IgD-negative memory B cell (primary cell): ENCODE measurements at regions not wholly inside any gene's neighbourhood (a gene's known extent, or its start where the extent isn't known, plus 50 kb on each side); places are given as distances from the start of the nearest gene placed in this dataset.
"Not testable (repeated sequence)": the region's sequence is repeated elsewhere in the genome, so short reads cannot be mapped to it uniquely, and the experiment has no call there.

Experiments used
- H3K27ac Mint-ChIP-seq, 3 donors: one replicate each; pipeline ENCODE4 v1.8.0; 2020 to 2022; ENCODE audit warnings: mild to moderate bottlenecking in 3 of 3, mixed read lengths in 3 of 3, moderate library complexity in 1 of 3
- H3K27me3 Mint-ChIP-seq: one replicate; pipeline ENCODE4 v1.8.0; 2021; ENCODE audit warnings: mixed read lengths
- H3K36me3 Mint-ChIP-seq: one replicate; pipeline ENCODE4 v1.8.0; 2020; ENCODE audit warnings: mild to moderate bottlenecking, mixed read lengths
- H3K4me1 Mint-ChIP-seq, 3 donors: one replicate each; pipeline ENCODE4 v1.8.0; 2020 to 2022; ENCODE audit warnings: mixed read lengths in 3 of 3, mild to moderate bottlenecking in 1 of 3
- H3K4me3 Mint-ChIP-seq, 4 donors: one replicate each; pipeline ENCODE4 v1.8.0; 2020 to 2022; ENCODE audit warnings: mild to moderate bottlenecking in 4 of 4, mixed read lengths in 4 of 4, moderate library complexity in 3 of 4
- H3K9me3 Mint-ChIP-seq, 3 donors: one replicate each; pipeline ENCODE4 v1.8.0; 2020 to 2021; ENCODE audit warnings: mixed read lengths in 3 of 3, mild to moderate bottlenecking in 1 of 3

- H3K27ac Mint-ChIP-seq, H3K36me3 Mint-ChIP-seq, H3K4me3 Mint-ChIP-seq, H3K9me3 Mint-ChIP-seq, H3K27me3 Mint-ChIP-seq, H3K4me1 Mint-ChIP-seq: not testable (repeated sequence)
These were observed 815.3 kb upstream of the SLITRK1 start for GRCh38 chr13:84697591-84697990.

DNA sequence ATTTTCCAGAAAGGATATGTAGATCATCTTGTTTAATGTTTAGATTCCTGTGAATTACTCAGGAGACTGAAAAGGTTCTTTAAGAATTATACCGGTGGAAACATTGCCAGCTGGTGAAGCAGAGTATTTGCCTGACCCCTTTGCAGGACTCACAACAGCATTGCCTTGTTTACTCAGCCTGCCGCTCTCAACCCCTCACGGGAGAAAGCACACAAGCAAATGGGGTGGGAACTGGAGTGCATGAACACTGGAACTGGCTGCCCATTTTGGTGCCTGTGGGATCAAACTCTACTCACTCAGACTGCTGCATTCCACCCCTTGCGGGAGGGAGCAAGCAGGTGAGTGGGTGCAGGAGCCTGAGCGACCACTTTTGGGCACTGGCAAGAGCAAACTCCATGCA lies 804.7 kb upstream of the SLITRK1 start:
- H3K4me3 Mint-ChIP-seq, result no peak overlapping the region
- H3K9me3 Mint-ChIP-seq, result peaks cover 3 to 8% (median 5%) of the 10 kb centered on the region in 3 donors
- H3K4me1 Mint-ChIP-seq, result no peaks in the 10 kb centered on the region
- H3K27ac Mint-ChIP-seq, result no peak overlapping the region
- no peaks in the 10 kb centered on the region for H3K36me3 Mint-ChIP-seq
- H3K27me3 Mint-ChIP-seq, result no peaks in the 10 kb centered on the region

GRCh38 chr13:84686458-84686857 lies 804.2 kb upstream of the SLITRK1 start:
- H3K36me3 Mint-ChIP-seq, result no peaks in the 10 kb centered on the region
- no peak overlapping the region for H3K4me3 Mint-ChIP-seq
- H3K27me3 Mint-ChIP-seq, result no peaks in the 10 kb centered on the region
- H3K27ac Mint-ChIP-seq, result no peak overlapping the region
- H3K9me3 Mint-ChIP-seq, result peaks cover 3 to 8% (median 5%) of the 10 kb centered on the region in 3 donors
- no peaks in the 10 kb centered on the region for H3K4me1 Mint-ChIP-seq

DNA sequence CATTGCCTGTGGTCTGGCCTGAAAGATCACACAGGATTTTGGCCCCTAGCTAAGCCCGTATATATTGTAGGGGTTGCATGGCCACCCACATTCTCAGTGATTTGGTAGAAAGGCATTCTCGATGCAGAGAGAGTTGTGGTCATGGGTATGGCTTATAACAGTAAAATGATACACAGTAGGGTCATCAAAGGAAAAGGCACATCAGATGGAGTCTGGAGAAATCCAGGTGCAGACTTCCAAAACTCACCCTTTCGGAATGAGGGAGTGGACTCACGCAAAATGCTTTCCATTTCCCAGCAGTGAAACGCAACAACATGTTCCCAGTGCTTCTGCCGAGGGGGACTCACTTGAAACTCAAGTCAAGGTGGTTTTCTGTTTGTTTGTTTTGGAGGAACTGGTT lies 802.5 kb upstream of the SLITRK1 start:
- no peak overlapping the region for H3K27ac Mint-ChIP-seq
- no peaks in the 10 kb centered on the region for H3K36me3 Mint-ChIP-seq
- H3K4me1 Mint-ChIP-seq, result no peaks in the 10 kb centered on the region
- H3K9me3 Mint-ChIP-seq, result peaks cover 3 to 12% (median 5%) of the 10 kb centered on the region in 3 donors
- H3K4me3 Mint-ChIP-seq, result no peak overlapping the region
- no peaks in the 10 kb centered on the region for H3K27me3 Mint-ChIP-seq

DNA sequence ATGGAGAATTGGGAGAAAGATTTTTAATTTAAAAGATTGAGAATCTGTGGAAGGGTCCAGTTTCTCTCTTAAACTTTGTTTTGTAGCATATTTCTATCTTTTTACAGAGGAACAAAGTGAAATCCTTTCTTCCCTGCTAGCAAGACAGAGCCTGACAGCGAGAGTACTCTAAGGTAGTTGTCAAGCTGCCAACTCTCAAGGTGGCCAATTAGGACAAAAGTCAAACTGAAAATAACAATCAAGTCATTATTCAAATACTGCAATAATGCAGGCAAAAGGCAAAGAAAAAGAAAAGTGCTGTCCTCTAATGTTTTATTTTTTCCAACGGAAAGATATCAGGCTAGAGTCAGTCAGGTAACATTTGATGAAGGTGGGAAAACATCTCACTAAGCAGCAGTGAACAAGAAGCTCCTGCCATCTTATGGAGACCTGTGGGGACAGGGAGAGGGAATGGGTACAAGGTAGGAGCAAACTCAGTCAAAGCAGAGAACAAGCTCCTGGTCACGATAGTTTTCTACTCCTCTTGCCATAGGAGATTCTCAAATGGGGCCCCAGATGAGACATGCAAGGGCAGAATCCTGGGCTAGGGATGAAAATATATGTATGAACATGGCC lies 801.9 kb upstream of the SLITRK1 start:
- Mint-ChIP-seq H3K27ac (no peak overlapping the region), H3K9me3 (peaks cover 5 to 14% (median 5%) of the 10 kb centered on the region in 3 donors), H3K4me3 (no peak overlapping the region)

GRCh38 chr13:84683448-84683847 lies 801.2 kb upstream of the SLITRK1 start:
- no peaks in the 10 kb centered on the region for H3K36me3 Mint-ChIP-seq
- H3K27me3 Mint-ChIP-seq, result no peaks in the 10 kb centered on the region
- H3K4me3 Mint-ChIP-seq, result no peak overlapping the region
- H3K27ac Mint-ChIP-seq, result no peak overlapping the region
- no peaks in the 10 kb centered on the region for H3K4me1 Mint-ChIP-seq
- H3K9me3 Mint-ChIP-seq, result peaks cover 5 to 14% (median 9%) of the 10 kb centered on the region in 3 donors

More for the DNA sequence above, 801.9 kb upstream of the SLITRK1 start:
- no peaks in the 10 kb centered on the region for H3K4me1 Mint-ChIP-seq
- H3K36me3 Mint-ChIP-seq, result no peaks in the 10 kb centered on the region
- H3K27me3 Mint-ChIP-seq, result no peaks in the 10 kb centered on the region

- Mint-ChIP-seq H3K27me3 (no peaks in the 10 kb centered on the region), H3K4me3 (no peak overlapping the region), H3K4me1 (no peaks in the 10 kb centered on the region), H3K27ac (no peak overlapping the region), H3K36me3 (no peaks in the 10 kb centered on the region), H3K9me3 (peaks cover 0 to 10% (median 8%) of the 10 kb centered on the region in 3 donors)
These were observed 795.6 kb upstream of the SLITRK1 start for GRCh38 chr13:84677836-84678235.

- Mint-ChIP-seq H3K4me3 (no peak overlapping the region), H3K27ac (no peak overlapping the region), H3K4me1 (no peaks in the 10 kb centered on the region), H3K9me3 (peaks cover 0 to 7% (median 4%) of the 10 kb centered on the region in 3 donors), H3K27me3 (no peaks in the 10 kb centered on the region), H3K36me3 (no peaks in the 10 kb centered on the region)
These were observed 790.3 kb upstream of the SLITRK1 start for GRCh38 chr13:84672616-84673015.

GRCh38 chr13:84670245-84670644 lies 788.0 kb upstream of the SLITRK1 start:
- Mint-ChIP-seq H3K36me3 (no peaks in the 10 kb centered on the region), H3K9me3 (peaks cover 0 to 7% (median 4%) of the 10 kb centered on the region in 3 donors), H3K27me3 (no peaks in the 10 kb centered on the region), H3K27ac (no peak overlapping the region), H3K4me1 (no peaks in the 10 kb centered on the region), H3K4me3 (no peak overlapping the region)

- peaks cover 1 to 12% (median 3%) of the 10 kb centered on the region in 3 donors for H3K9me3 Mint-ChIP-seq
- no peaks in the 10 kb centered on the region for H3K4me1 Mint-ChIP-seq
- H3K27me3 Mint-ChIP-seq, result no peaks in the 10 kb centered on the region
- no peaks in the 10 kb centered on the region for H3K36me3 Mint-ChIP-seq
- H3K4me3 Mint-ChIP-seq, result no peak overlapping the region
- H3K27ac Mint-ChIP-seq, result no peak overlapping the region
These were observed 786.4 kb upstream of the SLITRK1 start for GRCh38 chr13:84668637-84669036.

DNA sequence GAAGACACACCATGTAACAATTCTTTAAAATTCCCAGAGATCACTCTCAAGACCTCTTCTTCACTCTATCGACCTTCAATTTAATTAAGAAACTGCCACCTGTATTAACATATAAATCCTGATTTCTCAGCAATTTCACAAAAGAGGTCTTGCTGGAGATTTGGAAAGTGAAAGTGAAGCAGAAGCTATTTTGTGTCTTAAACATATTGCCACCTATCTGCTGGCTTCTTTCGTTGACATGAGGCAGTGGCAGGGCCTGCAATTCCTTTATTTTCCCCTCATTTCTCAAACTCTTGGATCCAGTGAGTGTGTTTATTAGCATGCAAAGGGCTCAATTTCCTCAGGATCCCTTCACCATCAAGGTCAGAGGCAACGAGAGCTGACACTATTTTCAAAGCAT lies 780.2 kb upstream of the SLITRK1 start:
- Mint-ChIP-seq H3K4me3 (no peak overlapping the region), H3K9me3 (peaks cover 0 to 12% (median 3%) of the 10 kb centered on the region in 3 donors), H3K36me3 (no peaks in the 10 kb centered on the region), H3K27ac (no peak overlapping the region), H3K4me1 (no peaks in the 10 kb centered on the region), H3K27me3 (no peaks in the 10 kb centered on the region)

DNA sequence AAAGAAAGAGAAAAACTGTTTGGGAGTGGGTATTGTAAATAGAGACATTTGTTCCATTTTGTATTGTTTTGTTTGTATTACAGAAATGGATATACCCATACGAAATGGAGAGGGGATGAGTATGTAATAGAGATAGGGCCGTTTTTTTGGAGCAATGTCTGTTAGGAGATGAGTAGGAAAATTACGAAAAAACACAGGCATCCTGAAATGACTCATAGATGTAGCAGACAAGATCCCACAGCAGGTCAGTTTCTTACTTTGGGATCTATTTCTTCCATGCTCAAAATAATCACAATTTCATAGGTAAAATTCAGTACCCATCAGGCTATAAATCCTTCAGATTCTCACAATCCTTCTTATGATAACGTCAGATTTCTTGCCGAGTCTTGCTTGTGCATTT lies 779.4 kb upstream of the SLITRK1 start:
- Mint-ChIP-seq H3K4me3 (no peak overlapping the region), H3K9me3 (peaks cover 0 to 12% (median 3%) of the 10 kb centered on the region in 3 donors), H3K27ac (no peak overlapping the region), H3K4me1 (no peaks in the 10 kb centered on the region), H3K27me3 (no peaks in the 10 kb centered on the region), H3K36me3 (no peaks in the 10 kb centered on the region)

DNA sequence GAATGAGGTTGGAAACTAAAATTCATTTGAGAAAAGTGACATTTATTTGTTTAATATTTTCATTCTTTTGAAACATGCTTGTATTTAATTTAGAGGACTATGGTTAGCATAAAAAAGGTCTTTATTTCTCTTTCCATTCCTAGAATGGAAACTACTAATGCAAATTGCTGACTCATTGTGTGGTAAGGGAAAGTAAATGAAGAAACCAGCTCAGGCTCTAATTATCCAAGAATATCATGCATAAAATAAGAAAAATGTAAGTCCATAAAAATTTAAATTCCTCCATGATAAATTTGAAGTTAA lies 777.0 kb upstream of the SLITRK1 start:
- H3K4me1 Mint-ChIP-seq, result peaks cover 0 to 2% (median 0%) of the 10 kb centered on the region in 3 donors
- no peak overlapping the region for H3K27ac Mint-ChIP-seq
- no peak overlapping the region for H3K4me3 Mint-ChIP-seq
- no peaks in the 10 kb centered on the region for H3K27me3 Mint-ChIP-seq
- peaks cover 0 to 12% (median 0%) of the 10 kb centered on the region in 3 donors for H3K9me3 Mint-ChIP-seq
- H3K36me3 Mint-ChIP-seq, result no peaks in the 10 kb centered on the region

DNA sequence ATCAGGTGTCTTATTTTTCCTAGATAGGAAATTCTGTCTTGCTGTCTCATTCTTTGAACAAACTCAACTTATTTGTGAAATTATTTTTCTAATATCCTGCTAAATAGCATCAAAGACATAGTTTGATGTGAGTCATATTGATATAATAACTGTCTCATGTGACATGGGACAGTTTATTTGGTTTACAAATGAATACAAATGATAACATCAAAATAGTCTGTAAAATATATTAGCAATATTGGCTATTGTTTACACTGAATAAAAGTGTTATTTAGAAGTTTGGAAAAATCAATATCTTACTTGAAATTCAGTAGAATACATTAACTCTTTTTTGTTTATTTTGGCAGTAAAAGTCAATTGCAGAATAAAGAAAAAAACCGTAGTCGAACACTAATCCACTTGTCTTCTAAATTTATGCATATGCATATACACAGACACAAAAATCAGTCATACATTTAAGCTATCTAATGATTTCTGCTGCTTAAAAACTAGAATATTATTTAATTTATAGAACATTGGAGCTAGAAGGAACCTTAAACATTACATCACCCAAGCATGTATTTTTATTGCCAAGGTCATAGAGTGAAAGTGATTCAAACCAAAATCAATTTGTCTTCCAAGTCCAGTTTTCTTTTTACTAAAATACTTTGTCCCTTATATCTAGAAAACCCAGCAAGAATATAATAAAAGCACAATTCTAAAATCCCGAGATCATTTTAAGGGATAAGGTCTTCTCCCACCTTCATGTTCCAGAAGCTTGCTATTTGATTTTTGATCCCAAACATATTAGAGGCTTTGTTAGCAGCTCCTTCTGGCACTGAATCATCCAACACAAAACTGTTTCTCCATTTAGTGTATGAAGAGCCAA lies 776.5 kb upstream of the SLITRK1 start:
- Mint-ChIP-seq H3K27ac (no peak overlapping the region), H3K4me3 (no peak overlapping the region), H3K27me3 (no peaks in the 10 kb centered on the region), H3K36me3 (no peaks in the 10 kb centered on the region), H3K4me1 (peaks cover 0 to 2% (median 0%) of the 10 kb centered on the region in 3 donors), H3K9me3 (peaks cover 0 to 13% (median 0%) of the 10 kb centered on the region in 3 donors)

- Mint-ChIP-seq H3K9me3 (peaks cover 2 to 16% (median 3%) of the 10 kb centered on the region in 3 donors), H3K4me3 (no peak overlapping the region), H3K4me1 (peaks cover 0 to 2% (median 0%) of the 10 kb centered on the region in 3 donors), H3K36me3 (no peaks in the 10 kb centered on the region), H3K27me3 (no peaks in the 10 kb centered on the region), H3K27ac (no peak overlapping the region)
These were observed 773.4 kb upstream of the SLITRK1 start for GRCh38 chr13:84655677-84656076.
